ENCODE measurements at regions not wholly inside any gene's neighbourhood (a gene's known extent, or its start where the extent isn't known, plus 50 kb on each side); places are given as distances from the start of the nearest gene placed in this dataset.

DNA sequence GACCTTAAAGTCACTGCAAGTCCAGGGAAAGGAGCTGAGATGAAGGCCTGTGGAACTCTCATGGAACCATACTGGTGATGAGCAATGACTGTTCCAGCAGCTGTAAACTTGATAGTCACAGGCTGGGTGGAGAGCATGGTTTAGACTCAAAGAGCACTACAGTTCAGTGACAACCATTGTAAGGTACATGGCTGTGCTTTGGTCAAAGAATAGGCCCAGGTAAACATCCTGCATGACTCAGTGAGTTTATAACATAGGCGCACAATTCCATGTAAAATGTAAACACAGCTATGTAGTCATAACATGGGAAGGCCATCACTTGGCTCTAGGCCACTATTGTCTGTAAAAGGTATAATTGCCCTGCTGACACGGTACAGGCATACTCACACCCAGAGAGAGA, 119.3 kb upstream of the FSCB start:
- TF ChIP-seq ETV5 (CRISPR knock-in tag; IDR thresholded peaks at IDR 0.05; ENCODE audit: low read depth) (no peak), POLR2AphosphoS2 (IDR thresholded peaks at IDR 0.05; ENCODE audit: low read length) (no peak), BCL6 (CRISPR knock-in tag; IDR thresholded peaks at IDR 0.05) (no peak), SRSF9 (IDR thresholded peaks at IDR 0.05; ENCODE audit: borderline replicate concordance, low read depth, low read length) (no peak), TCF7 (IDR thresholded peaks at IDR 0.05; ENCODE audit: borderline replicate concordance) (no peak), FOS (IDR thresholded peaks at IDR 0.05; ENCODE audit: extremely low read depth, insufficient read length) (no peak), SMAD2 (IDR thresholded peaks at IDR 0.05; ENCODE audit: low read depth, low read length) (no peak)
- TF ChIP-seq, protein P1, sequence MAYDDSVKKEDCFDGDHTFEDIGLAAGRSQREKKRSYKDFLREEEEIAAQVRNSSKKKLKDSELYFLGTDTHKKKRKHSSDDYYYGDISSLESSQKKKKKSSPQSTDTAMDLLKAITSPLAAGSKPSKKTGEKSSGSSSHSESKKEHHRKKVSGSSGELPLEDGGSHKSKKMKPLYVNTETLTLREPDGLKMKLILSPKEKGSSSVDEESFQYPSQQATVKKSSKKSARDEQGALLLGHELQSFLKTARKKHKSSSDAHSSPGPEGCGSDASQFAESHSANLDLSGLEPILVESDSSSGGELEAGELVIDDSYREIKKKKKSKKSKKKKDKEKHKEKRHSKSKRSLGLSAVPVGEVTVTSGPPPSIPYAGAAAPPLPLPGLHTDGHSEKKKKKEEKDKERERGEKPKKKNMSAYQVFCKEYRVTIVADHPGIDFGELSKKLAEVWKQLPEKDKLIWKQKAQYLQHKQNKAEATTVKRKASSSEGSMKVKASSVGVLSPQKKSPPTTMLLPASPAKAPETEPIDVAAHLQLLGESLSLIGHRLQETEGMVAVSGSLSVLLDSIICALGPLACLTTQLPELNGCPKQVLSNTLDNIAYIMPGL (CRISPR knock-in tag; IDR thresholded peaks at IDR 0.05), result no peak

Data from K562 (cell line).